HG03196 (cell line): ENCODE measurements at regions not wholly inside any gene's neighbourhood (a gene's known extent, or its start where the extent isn't known, plus 50 kb on each side); places are given as distances from the start of the nearest gene placed in this dataset.

ENCODE experiments used
- ATAC-seq: cut with Tn5 transposase; IDR thresholded peaks from one replicate; pipeline ENCODE4 v1.9.1; 2021; ENCODE audit not compliant: unreplicated experiment

- no peak for ATAC-seq
Observed at GRCh38 chr16:88315543-88316105, 67.1 kb upstream of the ZNF469 start.

- ATAC-seq = no peak
Observed at GRCh38 chr16:88316151-88316550, 66.6 kb upstream of the ZNF469 start.

- ATAC-seq = no peak
Observed at GRCh38 chr16:88316941-88317612, 65.7 kb upstream of the ZNF469 start.

- no peak for ATAC-seq
Observed at GRCh38 chr16:88317613-88317965, 65.2 kb upstream of the ZNF469 start.

GRCh38 chr16:88318051-88318450, 64.7 kb upstream of the ZNF469 start:
- ATAC-seq = no peak

- ATAC-seq = no peak
Observed at GRCh38 chr16:88318521-88318920, 64.2 kb upstream of the ZNF469 start.

- ATAC-seq = no peak
Observed at GRCh38 chr16:88319116-88319965, 63.4 kb upstream of the ZNF469 start.

- no peak for ATAC-seq
Observed at GRCh38 chr16:88320947-88321634, 61.7 kb upstream of the ZNF469 start.

- no peak for ATAC-seq
Observed at GRCh38 chr16:88321635-88322499, 60.9 kb upstream of the ZNF469 start.

GRCh38 chr16:88322500-88322970, 60.2 kb upstream of the ZNF469 start:
- no peak for ATAC-seq

GRCh38 chr16:88323041-88323440, 59.7 kb upstream of the ZNF469 start:
- ATAC-seq = no peak

- no peak for ATAC-seq
Observed at GRCh38 chr16:88323546-88324330, 59.0 kb upstream of the ZNF469 start.

GRCh38 chr16:88325087-88325750, 57.5 kb upstream of the ZNF469 start:
- no peak for ATAC-seq

GRCh38 chr16:88325976-88326375, 56.8 kb upstream of the ZNF469 start:
- ATAC-seq = no peak

GRCh38 chr16:88326611-88327485, 55.9 kb upstream of the ZNF469 start:
- no peak for ATAC-seq

- no peak for ATAC-seq
Observed at GRCh38 chr16:88327561-88328312, 55.0 kb upstream of the ZNF469 start.

GRCh38 chr16:88328313-88328980, 54.3 kb upstream of the ZNF469 start:
- ATAC-seq = no peak
